ENCODE measurements at regions not wholly inside any gene's neighbourhood (a gene's known extent, or its start where the extent isn't known, plus 50 kb on each side); places are given as distances from the start of the nearest gene placed in this dataset.

DNA sequence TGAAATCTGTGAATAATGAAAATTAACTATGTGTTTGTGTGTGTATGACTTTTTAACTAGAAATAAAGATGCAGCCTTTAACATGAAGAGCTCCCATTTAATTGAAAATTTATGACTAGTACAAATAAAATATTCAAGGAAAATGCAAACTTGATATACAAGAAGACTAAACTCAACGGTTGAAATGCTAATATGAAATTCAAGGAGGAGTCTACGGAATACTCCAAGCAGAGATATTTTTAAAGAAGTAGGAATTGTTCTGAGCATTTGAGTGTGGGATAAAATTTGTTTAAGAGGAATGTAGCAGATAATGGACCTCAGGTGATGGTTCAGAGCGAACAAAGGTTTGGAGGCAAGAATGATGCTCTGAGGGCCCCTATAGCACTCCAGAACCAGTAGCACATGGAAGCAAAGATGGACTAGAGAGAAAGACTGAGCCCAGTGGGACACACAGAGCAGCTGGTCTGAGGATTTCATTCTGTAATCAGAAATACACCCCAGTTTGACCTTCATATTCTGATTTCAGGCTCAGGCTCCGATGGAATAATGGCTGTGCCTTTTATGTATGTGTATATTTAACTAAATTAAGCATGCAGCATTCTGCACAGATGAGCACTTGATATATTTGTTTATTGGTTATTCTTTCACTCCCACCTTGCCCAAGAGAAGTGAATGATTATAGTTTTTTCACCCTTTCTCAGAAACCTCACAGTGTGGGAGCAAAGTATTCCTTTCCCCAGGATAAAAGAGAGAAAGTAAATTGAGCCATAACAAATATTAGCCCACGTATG, 227.1 kb downstream of the ZPLD1 start:
- TF ChIP-seq, protein P1, sequence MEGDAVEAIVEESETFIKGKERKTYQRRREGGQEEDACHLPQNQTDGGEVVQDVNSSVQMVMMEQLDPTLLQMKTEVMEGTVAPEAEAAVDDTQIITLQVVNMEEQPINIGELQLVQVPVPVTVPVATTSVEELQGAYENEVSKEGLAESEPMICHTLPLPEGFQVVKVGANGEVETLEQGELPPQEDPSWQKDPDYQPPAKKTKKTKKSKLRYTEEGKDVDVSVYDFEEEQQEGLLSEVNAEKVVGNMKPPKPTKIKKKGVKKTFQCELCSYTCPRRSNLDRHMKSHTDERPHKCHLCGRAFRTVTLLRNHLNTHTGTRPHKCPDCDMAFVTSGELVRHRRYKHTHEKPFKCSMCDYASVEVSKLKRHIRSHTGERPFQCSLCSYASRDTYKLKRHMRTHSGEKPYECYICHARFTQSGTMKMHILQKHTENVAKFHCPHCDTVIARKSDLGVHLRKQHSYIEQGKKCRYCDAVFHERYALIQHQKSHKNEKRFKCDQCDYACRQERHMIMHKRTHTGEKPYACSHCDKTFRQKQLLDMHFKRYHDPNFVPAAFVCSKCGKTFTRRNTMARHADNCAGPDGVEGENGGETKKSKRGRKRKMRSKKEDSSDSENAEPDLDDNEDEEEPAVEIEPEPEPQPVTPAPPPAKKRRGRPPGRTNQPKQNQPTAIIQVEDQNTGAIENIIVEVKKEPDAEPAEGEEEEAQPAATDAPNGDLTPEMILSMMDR (IDR thresholded peaks at IDR 0.05; ENCODE audit: low read length) = no peak
- TF ChIP-seq EZH2 (optimal IDR thresholded peaks at IDR 0.05; ENCODE audit: low read depth, low read length) (no peak), EZH2phosphoT487 (IDR thresholded peaks at IDR 0.05; ENCODE audit: low read length) (no peak)

Measured in MM.1S (cell line).